ENCODE measurements at regions not wholly inside any gene's neighbourhood (a gene's known extent, or its start where the extent isn't known, plus 50 kb on each side); places are given as distances from the start of the nearest gene placed in this dataset.

DNA sequence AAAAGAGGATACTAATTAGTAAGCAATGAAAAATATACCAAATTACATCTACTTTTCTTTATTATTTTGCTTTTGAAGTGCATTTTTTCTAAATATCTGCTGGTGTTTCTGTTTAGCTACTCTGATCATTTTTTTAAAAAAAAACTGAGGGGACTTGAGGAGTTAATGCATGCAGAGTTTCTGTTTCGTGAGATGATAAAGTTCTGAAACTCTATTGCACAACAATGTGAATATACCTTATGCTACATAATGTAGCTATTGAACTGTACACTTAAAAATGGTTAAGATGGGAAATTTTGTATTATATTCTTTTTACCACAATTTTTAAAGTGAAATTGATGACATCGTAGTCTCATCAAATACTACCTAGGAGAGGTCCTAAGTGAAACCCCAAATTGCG is 288.3 kb upstream of the NR4A3 start:
- TF ChIP-seq ZNF672 (CRISPR knock-in tag; IDR thresholded peaks at IDR 0.05) (no peak), HMGA1 (CRISPR knock-in tag; conservative IDR thresholded peaks at IDR 0.05) (no peak), HNRNPH1 (optimal IDR thresholded peaks at IDR 0.05; ENCODE audit: low read depth, low read length) (no peak), ZNF749 (CRISPR knock-in tag; IDR thresholded peaks at IDR 0.05; ENCODE audit: borderline replicate concordance) (no peak), IKZF1 (IDR thresholded peaks at IDR 0.05) (no peak), ZBTB8A (CRISPR knock-in tag; IDR thresholded peaks at IDR 0.05; ENCODE audit: borderline replicate concordance, low read depth) (no peak), RAD51 (IDR thresholded peaks at IDR 0.05; ENCODE audit: borderline replicate concordance) (no peak), TEAD2 (CRISPR knock-in tag; IDR thresholded peaks at IDR 0.05) (no peak), ZNF572 (CRISPR knock-in tag; IDR thresholded peaks at IDR 0.05) (no peak), RXRA (CRISPR knock-in tag; IDR thresholded peaks at IDR 0.05) (no peak), CBX2 (IDR thresholded peaks at IDR 0.05; ENCODE audit: low read depth, low read length) (no peak), CBX2 (CRISPR knock-in tag; IDR thresholded peaks at IDR 0.05; ENCODE audit: low read depth) (no peak), ZNF460 (CRISPR knock-in tag; IDR thresholded peaks at IDR 0.05; ENCODE audit: borderline replicate concordance) (no peak), ZNF383 (CRISPR knock-in tag; IDR thresholded peaks at IDR 0.05; ENCODE audit: borderline replicate concordance) (no peak), ZBTB38 (CRISPR knock-in tag; IDR thresholded peaks at IDR 0.05) (no peak)
- TF ChIP-seq, protein P1, sequence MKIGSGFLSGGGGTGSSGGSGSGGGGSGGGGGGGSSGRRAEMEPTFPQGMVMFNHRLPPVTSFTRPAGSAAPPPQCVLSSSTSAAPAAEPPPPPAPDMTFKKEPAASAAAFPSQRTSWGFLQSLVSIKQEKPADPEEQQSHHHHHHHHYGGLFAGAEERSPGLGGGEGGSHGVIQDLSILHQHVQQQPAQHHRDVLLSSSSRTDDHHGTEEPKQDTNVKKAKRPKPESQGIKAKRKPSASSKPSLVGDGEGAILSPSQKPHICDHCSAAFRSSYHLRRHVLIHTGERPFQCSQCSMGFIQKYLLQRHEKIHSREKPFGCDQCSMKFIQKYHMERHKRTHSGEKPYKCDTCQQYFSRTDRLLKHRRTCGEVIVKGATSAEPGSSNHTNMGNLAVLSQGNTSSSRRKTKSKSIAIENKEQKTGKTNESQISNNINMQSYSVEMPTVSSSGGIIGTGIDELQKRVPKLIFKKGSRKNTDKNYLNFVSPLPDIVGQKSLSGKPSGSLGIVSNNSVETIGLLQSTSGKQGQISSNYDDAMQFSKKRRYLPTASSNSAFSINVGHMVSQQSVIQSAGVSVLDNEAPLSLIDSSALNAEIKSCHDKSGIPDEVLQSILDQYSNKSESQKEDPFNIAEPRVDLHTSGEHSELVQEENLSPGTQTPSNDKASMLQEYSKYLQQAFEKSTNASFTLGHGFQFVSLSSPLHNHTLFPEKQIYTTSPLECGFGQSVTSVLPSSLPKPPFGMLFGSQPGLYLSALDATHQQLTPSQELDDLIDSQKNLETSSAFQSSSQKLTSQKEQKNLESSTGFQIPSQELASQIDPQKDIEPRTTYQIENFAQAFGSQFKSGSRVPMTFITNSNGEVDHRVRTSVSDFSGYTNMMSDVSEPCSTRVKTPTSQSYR (CRISPR knock-in tag; IDR thresholded peaks at IDR 0.05; ENCODE audit: borderline replicate concordance) = no peak
- TF ChIP-seq, protein P2, sequence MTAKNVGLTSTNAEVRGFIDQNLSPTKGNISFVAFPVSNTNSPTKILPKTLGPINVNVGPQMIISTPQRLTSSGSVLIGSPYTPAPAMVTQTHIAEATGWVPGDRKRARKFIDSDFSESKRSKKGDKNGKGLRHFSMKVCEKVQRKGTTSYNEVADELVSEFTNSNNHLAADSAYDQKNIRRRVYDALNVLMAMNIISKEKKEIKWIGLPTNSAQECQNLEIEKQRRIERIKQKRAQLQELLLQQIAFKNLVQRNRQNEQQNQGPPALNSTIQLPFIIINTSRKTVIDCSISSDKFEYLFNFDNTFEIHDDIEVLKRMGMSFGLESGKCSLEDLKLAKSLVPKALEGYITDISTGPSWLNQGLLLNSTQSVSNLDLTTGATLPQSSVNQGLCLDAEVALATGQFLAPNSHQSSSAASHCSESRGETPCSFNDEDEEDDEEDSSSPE (CRISPR knock-in tag; IDR thresholded peaks at IDR 0.05) = no peak
- no peak overlapping the region for H3K9ac ChIP-seq (ENCODE audit: insufficient read depth, low read depth, low read length)
- DNase-seq (ENCODE audit: low spot score) (no peak), ATAC-seq (no peak), FAIRE-seq (no peak)
- ChIA-PET CTCF (ENCODE audit: low intra/inter-chr PET ratio, low total read pairs) (no interaction called here), POLR2A (no interaction called here)
- 14% methylated on average over 3 of the region's 3 CpGs for WGBS (ENCODE audit: low lambda C conversion rate)
- H3K27ac ChIP-seq (ENCODE audit: extremely low read length, insufficient read depth, low read length) = no peak overlapping the region
- no peak overlapping the region for H2AFZ ChIP-seq (ENCODE audit: low read length)
- no peaks in the 10 kb centered on the region for H3K36me3 ChIP-seq (replicated peaks in 1 of 2; ENCODE audit: control insufficient read depth in 1 of 2, insufficient read depth in 2 of 2, low read length in 2 of 2)
- H3K9me3 ChIP-seq (ENCODE audit: low read length) = no peaks in the 10 kb centered on the region
- H3K4me2 ChIP-seq (ENCODE audit: low read depth, low read length) = no peak overlapping the region
- in situ Hi-C loops (cut with HindIII; ENCODE audit: extremely low pct_ligation_motif_present, low pct_unique_long_range_greater_than_20kb) = no loop called here
- no TSS peak for BruUV-seq (replicated peaks)
- H3K79me2 ChIP-seq (ENCODE audit: insufficient read depth, low read length) = no peaks in the 10 kb centered on the region
- no peak overlapping the region for H3K4me3 ChIP-seq (replicated peaks in 1 of 3; ENCODE audit: insufficient read depth in 1 of 3, low read depth in 2 of 3, low read length in 3 of 3)
- intact Hi-C loops (cut with micrococcal nuclease; ENCODE audit: unreplicated experiment) = no loop called here
- no peaks in the 10 kb centered on the region for H3K4me1 ChIP-seq (ENCODE audit: insufficient read depth, low read length)
- H3K27me3 ChIP-seq (ENCODE audit: control insufficient read depth in 1 of 2, insufficient read depth in 2 of 2, low read length in 2 of 2) = no peaks in the 10 kb centered on the region
- H4K20me1 ChIP-seq (ENCODE audit: insufficient read depth, low read length) = no peaks in the 10 kb centered on the region
